ENCODE measurements at regions not wholly inside any gene's neighbourhood (a gene's known extent, or its start where the extent isn't known, plus 50 kb on each side); places are given as distances from the start of the nearest gene placed in this dataset.

DNA sequence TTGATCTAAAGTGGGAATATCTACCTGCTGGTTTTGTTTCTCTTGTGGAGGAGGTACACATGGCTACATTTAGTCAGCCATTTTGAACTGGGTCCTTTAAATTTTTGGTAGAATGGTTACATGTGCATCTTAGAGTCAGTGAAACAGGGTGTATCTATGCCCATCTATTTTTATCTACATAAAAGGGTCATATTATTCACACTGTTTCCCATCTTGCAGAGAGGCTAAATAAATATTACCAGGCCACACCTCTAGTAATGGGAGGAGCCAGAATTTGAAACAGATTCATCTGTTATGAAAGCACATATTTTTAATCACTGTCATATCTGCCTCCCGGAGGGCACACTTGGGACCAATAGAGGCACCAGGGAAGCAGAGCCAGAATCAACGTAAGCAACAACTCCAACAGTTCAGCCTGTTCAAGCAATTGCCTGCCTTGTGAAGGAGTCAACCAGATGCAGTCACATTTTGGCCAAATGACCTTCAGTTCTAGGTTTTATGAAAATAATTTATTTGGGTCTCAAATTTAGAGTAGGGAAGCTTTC lies 376.8 kb downstream of the TSN start:
- no peaks in the 10 kb centered on the region for H3K36me3 ChIP-seq (ENCODE audit: control insufficient read depth, insufficient read depth, low read length)
- FAIRE-seq: no peak
- TF ChIP-seq, protein P1, sequence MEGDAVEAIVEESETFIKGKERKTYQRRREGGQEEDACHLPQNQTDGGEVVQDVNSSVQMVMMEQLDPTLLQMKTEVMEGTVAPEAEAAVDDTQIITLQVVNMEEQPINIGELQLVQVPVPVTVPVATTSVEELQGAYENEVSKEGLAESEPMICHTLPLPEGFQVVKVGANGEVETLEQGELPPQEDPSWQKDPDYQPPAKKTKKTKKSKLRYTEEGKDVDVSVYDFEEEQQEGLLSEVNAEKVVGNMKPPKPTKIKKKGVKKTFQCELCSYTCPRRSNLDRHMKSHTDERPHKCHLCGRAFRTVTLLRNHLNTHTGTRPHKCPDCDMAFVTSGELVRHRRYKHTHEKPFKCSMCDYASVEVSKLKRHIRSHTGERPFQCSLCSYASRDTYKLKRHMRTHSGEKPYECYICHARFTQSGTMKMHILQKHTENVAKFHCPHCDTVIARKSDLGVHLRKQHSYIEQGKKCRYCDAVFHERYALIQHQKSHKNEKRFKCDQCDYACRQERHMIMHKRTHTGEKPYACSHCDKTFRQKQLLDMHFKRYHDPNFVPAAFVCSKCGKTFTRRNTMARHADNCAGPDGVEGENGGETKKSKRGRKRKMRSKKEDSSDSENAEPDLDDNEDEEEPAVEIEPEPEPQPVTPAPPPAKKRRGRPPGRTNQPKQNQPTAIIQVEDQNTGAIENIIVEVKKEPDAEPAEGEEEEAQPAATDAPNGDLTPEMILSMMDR (IDR thresholded peaks at IDR 0.05; ENCODE audit: insufficient read depth, low read length, severe bottlenecking): no peak
- H3K27me3 ChIP-seq (ENCODE audit: control insufficient read depth, insufficient read depth, low read length): no peaks in the 10 kb centered on the region
- DNase-seq (ENCODE audit: low read depth): peak; percentile 6
- H3K4me3 ChIP-seq (ENCODE audit: low read depth, low read length): no peak overlapping the region

DNA sequence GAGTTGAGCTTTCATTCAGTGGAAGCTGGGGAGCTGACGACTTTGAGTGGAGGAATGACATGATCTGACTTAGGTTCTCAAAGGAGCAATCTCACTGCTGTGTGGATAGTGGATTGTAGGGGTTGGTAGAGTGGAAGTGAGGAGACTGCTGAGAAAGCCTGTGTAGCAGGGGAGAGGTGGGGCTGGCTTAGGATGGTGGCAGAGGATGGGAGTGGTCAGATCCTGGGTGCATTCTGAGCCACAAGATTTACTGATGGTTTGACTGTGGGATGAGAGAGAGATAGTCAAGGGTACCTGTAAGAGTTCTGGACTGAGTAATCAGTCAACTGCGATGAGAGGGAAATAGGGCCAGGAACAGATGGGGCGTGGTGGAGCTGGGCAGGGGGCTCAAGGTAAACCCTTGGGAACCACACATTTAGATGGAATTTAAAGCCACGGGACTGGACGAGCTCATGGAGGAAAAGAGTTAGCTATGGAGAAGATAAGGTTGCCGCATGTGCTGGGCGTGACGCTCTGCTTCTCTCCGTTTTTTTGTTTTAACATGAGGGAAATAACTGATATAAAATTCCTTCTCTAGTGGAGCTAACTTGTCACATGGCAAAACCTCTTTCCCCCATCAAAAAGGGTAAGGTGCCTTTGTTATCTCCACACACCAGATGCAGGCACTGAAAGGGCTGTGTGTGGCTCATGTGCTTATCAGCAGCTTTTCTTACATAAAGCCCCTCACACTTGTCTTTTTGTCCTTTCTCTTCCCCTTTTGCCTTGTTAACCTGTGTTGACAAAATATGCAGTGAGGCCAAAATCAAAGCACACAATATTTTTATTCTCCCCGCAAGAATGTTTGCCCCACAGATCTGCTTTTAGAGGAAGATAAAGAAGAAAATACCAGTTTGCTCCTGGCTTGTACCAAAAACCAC lies 379.8 kb downstream of the TSN start:
- DNase-seq (ENCODE audit: low read depth) (no peak), FAIRE-seq (no peak)
- no peaks in the 10 kb centered on the region for H3K36me3 ChIP-seq (ENCODE audit: control insufficient read depth, insufficient read depth, low read length)
- no peaks in the 10 kb centered on the region for H3K27me3 ChIP-seq (ENCODE audit: control insufficient read depth, insufficient read depth, low read length)
- no peak overlapping the region for H3K4me3 ChIP-seq (ENCODE audit: low read depth, low read length)
- TF ChIP-seq, protein P1 (IDR thresholded peaks at IDR 0.05; ENCODE audit: insufficient read depth, low read length, severe bottlenecking): no peak

DNA sequence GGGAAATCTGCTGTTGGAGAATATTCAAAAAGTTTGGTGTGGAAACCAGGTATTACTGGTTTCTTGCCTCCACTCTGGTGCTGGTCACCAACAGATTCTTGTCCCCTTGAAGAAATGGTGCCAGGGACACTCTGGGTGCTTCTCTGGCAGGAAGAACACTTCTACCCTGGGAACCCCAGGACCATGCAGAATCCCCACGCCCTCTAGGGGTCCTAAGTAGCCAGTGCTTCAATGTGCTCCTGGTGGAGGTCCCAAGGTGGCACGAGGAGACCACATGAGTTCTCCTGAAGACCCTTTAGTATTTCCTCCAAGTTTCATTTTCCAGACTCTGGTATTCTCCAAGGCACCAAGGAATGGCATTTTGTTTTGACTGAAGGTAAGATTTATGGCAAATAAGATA lies 380.6 kb downstream of the TSN start:
- Histone ChIP-seq H3K36me3 (ENCODE audit: control insufficient read depth, insufficient read depth, low read length) (no peaks in the 10 kb centered on the region), H3K4me3 (ENCODE audit: low read depth, low read length) (no peak overlapping the region), H3K27me3 (ENCODE audit: control insufficient read depth, insufficient read depth, low read length) (no peaks in the 10 kb centered on the region)
- FAIRE-seq: no peak
- peak; percentile 4 for DNase-seq (ENCODE audit: low read depth)
- TF ChIP-seq, protein P1 (IDR thresholded peaks at IDR 0.05; ENCODE audit: insufficient read depth, low read length, severe bottlenecking): peak; percentile 40

DNA sequence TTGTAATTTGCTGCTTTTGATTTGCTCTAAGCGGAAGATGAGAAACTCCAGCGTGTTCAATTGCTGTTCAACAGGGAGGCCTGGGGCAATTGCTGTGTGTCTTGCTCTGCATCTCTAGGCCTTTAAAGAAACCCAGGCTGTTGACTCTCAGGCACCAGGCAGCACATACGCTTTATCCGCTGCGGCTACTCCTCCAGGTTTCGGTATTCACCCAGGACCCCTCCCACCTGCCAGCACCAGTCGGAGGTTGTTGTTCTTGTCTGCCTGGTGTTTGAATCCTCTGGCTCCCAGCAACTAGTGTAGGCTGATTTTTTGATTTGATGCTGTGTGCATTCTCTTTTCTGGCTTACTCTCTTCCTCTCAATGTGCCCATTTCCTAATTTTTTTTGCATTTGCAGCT lies 383.1 kb downstream of the TSN start:
- Histone ChIP-seq H3K36me3 (ENCODE audit: control insufficient read depth, insufficient read depth, low read length) (no peaks in the 10 kb centered on the region), H3K4me3 (ENCODE audit: low read depth, low read length) (no peak overlapping the region), H3K27me3 (ENCODE audit: control insufficient read depth, insufficient read depth, low read length) (no peaks in the 10 kb centered on the region)
- DNase-seq (ENCODE audit: low read depth) (no peak), FAIRE-seq (no peak)
- TF ChIP-seq, protein P1 (IDR thresholded peaks at IDR 0.05; ENCODE audit: insufficient read depth, low read length, severe bottlenecking): no peak

DNA sequence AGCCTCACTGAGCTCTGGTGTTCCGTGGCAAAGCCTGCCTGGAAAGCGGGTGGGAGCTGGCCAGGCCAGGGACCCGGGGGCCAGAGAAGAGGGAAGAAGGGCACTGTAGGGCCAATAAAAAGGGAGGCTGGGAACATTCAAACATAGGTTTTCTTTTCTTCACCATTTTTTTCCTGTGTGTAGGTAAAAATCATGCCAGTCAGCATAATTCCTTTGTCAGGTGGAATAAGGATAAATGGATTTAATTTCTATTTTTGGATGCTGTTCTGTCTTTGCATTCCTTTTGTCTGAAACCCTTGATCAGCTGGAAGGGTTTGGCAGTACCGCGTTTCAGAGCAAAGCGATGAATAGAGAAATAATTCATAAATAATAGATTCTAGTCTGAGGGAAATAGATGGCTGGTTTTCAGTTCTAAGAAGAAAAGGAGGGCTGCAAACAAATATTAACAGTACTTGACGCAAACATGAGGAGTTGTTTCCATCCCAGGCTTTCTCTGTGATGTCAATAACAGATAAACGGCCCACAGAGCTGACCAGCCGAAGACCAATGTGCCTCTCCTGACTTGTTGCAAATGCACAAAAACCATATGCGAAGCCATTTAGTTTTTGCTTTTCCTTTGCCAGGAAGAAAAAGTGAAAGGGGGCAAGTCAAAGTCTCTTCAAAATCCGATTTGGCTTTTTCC lies 384.4 kb downstream of the TSN start:
- no peak overlapping the region for H3K4me3 ChIP-seq (ENCODE audit: low read depth, low read length)
- FAIRE-seq (no peak), DNase-seq (ENCODE audit: low read depth) (no peak)
- no peaks in the 10 kb centered on the region for H3K36me3 ChIP-seq (ENCODE audit: control insufficient read depth, insufficient read depth, low read length)
- no peaks in the 10 kb centered on the region for H3K27me3 ChIP-seq (ENCODE audit: control insufficient read depth, insufficient read depth, low read length)
- TF ChIP-seq, protein P1 (IDR thresholded peaks at IDR 0.05; ENCODE audit: insufficient read depth, low read length, severe bottlenecking): no peak

Measured in bronchial epithelial cell (primary cell).